H9 (cell line): ENCODE measurements at regions not wholly inside any gene's neighbourhood (a gene's known extent, or its start where the extent isn't known, plus 50 kb on each side); places are given as distances from the start of the nearest gene placed in this dataset.

ENCODE experiments used
- DNase-seq: peaks from one replicate; pipeline ENCODE4 v3.0.0-alpha.2; 2017
- H2AFZ ChIP-seq: one replicate; pipeline ENCODE4 v1.6.1; 2013; ENCODE audit warnings: mild to moderate bottlenecking, low read length, control low read depth, moderate library complexity
- H2AK5ac ChIP-seq: 2 replicates; pipeline ENCODE4 v1.6.1; 2013; ENCODE audit warnings: low read length, control low read depth, mixed read lengths; ENCODE audit not compliant: insufficient read length
- H2BK120ac ChIP-seq: one replicate; pipeline ENCODE4 v1.6.1; 2013; ENCODE audit warnings: low read depth, mild to moderate bottlenecking, low read length, control low read depth, inconsistent platforms; ENCODE audit not compliant: poor library complexity, severe bottlenecking
- H2BK12ac ChIP-seq: 2 replicates; pipeline ENCODE4 v1.6.1; 2013; ENCODE audit warnings: low read length, control low read depth, mixed read lengths, low read depth; ENCODE audit not compliant: insufficient read length
- H2BK15ac ChIP-seq: 2 replicates; pipeline ENCODE4 v1.6.1; 2013; ENCODE audit warnings: low read depth, low read length, control low read depth
- H2BK20ac ChIP-seq: one replicate; pipeline ENCODE4 v1.6.1; 2013; ENCODE audit warnings: low read depth, mild to moderate bottlenecking, low read length, control low read depth, inconsistent platforms; ENCODE audit not compliant: poor library complexity, severe bottlenecking
- H2BK5ac ChIP-seq: 2 replicates; pipeline ENCODE4 v1.6.1; 2013; ENCODE audit warnings: low read length, control low read depth, mixed read lengths; ENCODE audit not compliant: insufficient read length
- H3K14ac ChIP-seq: 2 replicates; pipeline ENCODE4 v1.6.1; 2013; ENCODE audit warnings: low read length, control low read depth; ENCODE audit not compliant: insufficient read depth
- H3K18ac ChIP-seq: 2 replicates; pipeline ENCODE4 v1.6.1; 2013; ENCODE audit warnings: low read depth, mild to moderate bottlenecking, mixed read lengths, low read length, control low read depth; ENCODE audit not compliant: insufficient read length
- H3K23ac ChIP-seq: 2 replicates; pipeline ENCODE4 v1.6.1; 2013; ENCODE audit warnings: low read length, control low read depth, mixed read lengths, low read depth; ENCODE audit not compliant: insufficient read length
- H3K23me2 ChIP-seq: 2 replicates; pipeline ENCODE4 v1.6.1; 2013; ENCODE audit warnings: low read depth, mild to moderate bottlenecking, mixed read lengths, low read length, control low read depth; ENCODE audit not compliant: insufficient read length, poor library complexity, severe bottlenecking
- H3K27ac ChIP-seq: 2 replicates; pipeline ENCODE4 v1.5.1; 2013; ENCODE audit warnings: low read length, control low read depth, mixed read lengths, low read depth; ENCODE audit not compliant: insufficient read length
- H3K27me3 ChIP-seq: 2 replicates; pipeline ENCODE4 v1.6.1; 2013; ENCODE audit warnings: low read length, control low read depth, inconsistent platforms; ENCODE audit not compliant: insufficient read depth
- H3K4ac ChIP-seq: 2 replicates; pipeline ENCODE4 v1.6.1; 2013; ENCODE audit warnings: low read depth, mild to moderate bottlenecking, control low read depth, inconsistent platforms, low read length, moderate library complexity
- H3K4me1 ChIP-seq: 2 replicates; pipeline ENCODE4 v1.6.1; 2013; ENCODE audit warnings: low read length, control low read depth, inconsistent platforms; ENCODE audit not compliant: insufficient read depth
- H3K4me2 ChIP-seq: 2 replicates; pipeline ENCODE4 v1.6.1; 2013; ENCODE audit warnings: low read length, control low read depth, mixed read lengths; ENCODE audit not compliant: insufficient read length, insufficient read depth
- H3K56ac ChIP-seq: 2 replicates; pipeline ENCODE4 v1.6.1; 2013; ENCODE audit warnings: low read depth, mild to moderate bottlenecking, mixed read lengths, low read length, control low read depth; ENCODE audit not compliant: insufficient read length
- H3K79me1 ChIP-seq: 2 replicates; pipeline ENCODE4 v1.6.1; 2013; ENCODE audit warnings: low read depth, mild to moderate bottlenecking, moderate library complexity, low read length, control low read depth, inconsistent platforms; ENCODE audit not compliant: insufficient read depth, poor library complexity, severe bottlenecking
- H3K79me2 ChIP-seq: 2 replicates; pipeline ENCODE4 v1.6.1; 2013; ENCODE audit warnings: low read length, control low read depth, inconsistent platforms; ENCODE audit not compliant: insufficient read depth
- H3K9ac ChIP-seq: 2 replicates; pipeline ENCODE4 v1.6.1; 2013; ENCODE audit warnings: low read length, control low read depth, mixed read lengths; ENCODE audit not compliant: insufficient read length; ENCODE audit errors: extremely low read depth
- H3K9me3 ChIP-seq: one replicate; pipeline ENCODE4 v1.6.1; 2013; ENCODE audit warnings: low read depth, low read length, inconsistent platforms; ENCODE audit not compliant: control insufficient read depth
- H3T11ph ChIP-seq: one replicate; pipeline ENCODE4 v1.6.1; 2013; ENCODE audit warnings: mild to moderate bottlenecking, low read length, control low read depth, inconsistent platforms
- H4K20me1 ChIP-seq: one replicate; pipeline ENCODE4 v1.6.1; 2013; ENCODE audit not compliant: control insufficient read depth, insufficient read length, insufficient read depth
- H4K5ac ChIP-seq: 2 replicates; pipeline ENCODE4 v1.6.1; 2013; ENCODE audit warnings: low read depth, mild to moderate bottlenecking, mixed read lengths, low read length, control low read depth; ENCODE audit not compliant: insufficient read length
- H4K8ac ChIP-seq: replicated peaks from 2 replicates; pipeline ENCODE4 v1.6.1; 2013; ENCODE audit warnings: low read length, control low read depth, mixed read lengths, low read depth; ENCODE audit not compliant: insufficient read length
- H4K91ac ChIP-seq: 2 replicates; pipeline ENCODE4 v1.6.1; 2013; ENCODE audit warnings: low read depth, mild to moderate bottlenecking, moderate library complexity, mixed read lengths, low read length, control low read depth; ENCODE audit not compliant: insufficient read length
- H3K27ac Mint-ChIP-seq, 3 experiments: 2 replicates in 2 of 3; 3 replicates in 1 of 3; pipeline ENCODE4 v1.8.0; 2020 to 2021; ENCODE audit warnings: mixed read lengths in 3 of 3, mild to moderate bottlenecking in 1 of 3, moderate library complexity in 1 of 3
- H3K27me3 Mint-ChIP-seq: 2 replicates; pipeline ENCODE4 v1.8.0; 2021; ENCODE audit warnings: low read depth, mild to moderate bottlenecking, moderate library complexity, mixed read lengths
- H3K36me3 Mint-ChIP-seq, 3 experiments: 2 replicates in 2 of 3; 3 replicates in 1 of 3; pipeline ENCODE4 v1.8.0; 2020 to 2021; ENCODE audit warnings: low read depth in 3 of 3, mixed read lengths in 3 of 3; ENCODE audit not compliant: insufficient read depth in 1 of 3
- H3K4me1 Mint-ChIP-seq, 2 experiments: 2 replicates each; pipeline ENCODE4 v1.8.0; 2020; ENCODE audit warnings: mixed read lengths in 2 of 2
- H3K4me3 Mint-ChIP-seq, 2 experiments: 2 replicates in 1 of 2; 3 replicates in 1 of 2; pipeline ENCODE4 v1.8.0; 2020 to 2021; ENCODE audit warnings: mild to moderate bottlenecking in 2 of 2, mixed read lengths in 2 of 2, moderate library complexity in 1 of 2
- H3K9me3 Mint-ChIP-seq, 2 experiments: 2 replicates in 1 of 2; 3 replicates in 1 of 2; pipeline ENCODE4 v1.8.0; 2020; ENCODE audit warnings: mild to moderate bottlenecking in 2 of 2, mixed read lengths in 2 of 2, moderate library complexity in 1 of 2
- CTCF ChIP-seq: fragments of 200-600 bp; sonication (generic); conservative IDR thresholded peaks from 3 replicates; pipeline ENCODE4 v1.8.0; 2021; ENCODE audit warnings: antibody characterized with exemption, mild to moderate bottlenecking

- H3K36me3 Mint-ChIP-seq, result no peaks in the 10 kb centered on the region
- H3K4me3 Mint-ChIP-seq, result no peak overlapping the region
Observed at GRCh38 chr3:24707936-24708335, 213.3 kb upstream of the THRB start.

More at GRCh38 chr3:24707936-24708335, 213.3 kb upstream of the THRB start:
- no peaks in the 10 kb centered on the region for H3K23me2 ChIP-seq
- H3T11ph ChIP-seq, result no peak overlapping the region
- no peak for DNase-seq
- no peak overlapping the region for H2BK5ac ChIP-seq
- no peak overlapping the region for H3K14ac ChIP-seq
- no peak overlapping the region for H3K27ac Mint-ChIP-seq
- no peak overlapping the region for H3K4me2 ChIP-seq
- no peaks in the 10 kb centered on the region for H3K9me3 ChIP-seq
- H4K8ac ChIP-seq, result no peak overlapping the region
- H3K18ac ChIP-seq, result no peak overlapping the region
- no peak overlapping the region for H3K4ac ChIP-seq
- no peaks in the 10 kb centered on the region for H3K79me1 ChIP-seq
- H3K56ac ChIP-seq, result no peak overlapping the region
- no peak overlapping the region for H2BK20ac ChIP-seq
- H3K4me1 ChIP-seq, result no peaks in the 10 kb centered on the region
- H3K27me3 ChIP-seq, result no peaks in the 10 kb centered on the region
- H2BK120ac ChIP-seq, result no peak overlapping the region
- H3K79me2 ChIP-seq, result no peaks in the 10 kb centered on the region
- H3K27ac ChIP-seq, result no peak overlapping the region
- peaks cover 2 to 5% of the 10 kb centered on the region in 2 experiments; a peak in 1 of 4 replicates for H3K4me1 Mint-ChIP-seq
- no peak overlapping the region for H3K23ac ChIP-seq
- H3K9ac ChIP-seq, result no peak overlapping the region
- no peak for TF ChIP-seq CTCF
- H2BK12ac ChIP-seq, result no peak overlapping the region
- peaks cover 1% of the 10 kb centered on the region; the same call in 1 of the 2 replicates for H3K27me3 Mint-ChIP-seq
- H4K5ac ChIP-seq, result no peak overlapping the region
- H2AK5ac ChIP-seq, result no peak overlapping the region
- no peak overlapping the region for H4K91ac ChIP-seq
- H4K20me1 ChIP-seq, result no peaks in the 10 kb centered on the region
- no peak overlapping the region for H2BK15ac ChIP-seq
- no peaks in the 10 kb centered on the region for H3K9me3 Mint-ChIP-seq
- H2AFZ ChIP-seq, result no peak overlapping the region
